K562 (cell line): ENCODE measurements at regions not wholly inside any gene's neighbourhood (a gene's known extent, or its start where the extent isn't known, plus 50 kb on each side); places are given as distances from the start of the nearest gene placed in this dataset.

ENCODE experiments used
- ATAC-seq: fragments of 200-7000 bp; cut with Tn5 transposase; 3 replicates; pipeline ENCODE4 v1.9.1; 2020; ENCODE audit warnings: moderate library complexity
- BruUV-seq: library from RNA; stranded (reverse); fragments of 400-500 nt; replicated peaks from 2 replicates; lab custom pipeline; 2021; lab: Mats Ljungman, UMichigan
- CTCF ChIA-PET: fragments of 300-600 bp; formaldehyde crosslinking; extraction: SDS; loops from one replicate; lab custom pipeline; 2021; ENCODE audit warnings: low intra/inter-chr PET ratio; lab: Yijun Ruan, JAX
- POLR2A ChIA-PET: fragments of 300-600, 350-650 bp; sonication (Branson Sonifier 250); formaldehyde crosslinking; extraction: SDS; loops from one replicate; lab custom pipeline; 2021; ENCODE audit warnings: antibody characterized with exemption, inconsistent platforms; lab: Yijun Ruan, JAX
- DNase-seq, 4 experiments: peaks; one replicate each; pipeline versions ENCODE4 v3.0.0 to v3.0.0-alpha.2; 2011 to 2018; ENCODE audit warnings: low spot score in 3 of 4, mixed read lengths in 3 of 4; ENCODE audit errors: extremely low read depth in 1 of 4
- FAIRE-seq: peaks from 2 replicates; lab custom pipeline; 2011; peaks lifted over from hg19 to GRCh38; lab: Jason Lieb, UNC
- H2AFZ ChIP-seq: 2 replicates; pipeline ENCODE4 v1.6.0; 2011; ENCODE audit warnings: low read depth, low read length, control low read depth, inconsistent platforms
- H3K27ac ChIP-seq: fragments of 200-600 bp; 3 replicates; pipeline ENCODE4 v1.8.0; 2011; ENCODE audit warnings: low read depth, mild to moderate bottlenecking, control low read depth, inconsistent platforms, low read length, moderate library complexity, mixed read lengths; ENCODE audit errors: extremely low read depth
- H3K27me3 ChIP-seq, 2 experiments: fragments of 300-600 bp in 1 of 2; 2 replicates in 1 of 2; 3 replicates in 1 of 2; pipeline versions ENCODE4 v1.6.0 to v1.8.0; 2011; ENCODE audit warnings: inconsistent platforms in 2 of 2, low read length in 2 of 2, mild to moderate bottlenecking in 1 of 2, mixed read lengths in 1 of 2, moderate library complexity in 1 of 2; ENCODE audit not compliant: control insufficient read depth in 2 of 2, insufficient read depth in 2 of 2
- H3K36me3 ChIP-seq: fragments of 300-600 bp; 3 replicates; pipeline ENCODE4 v1.8.0; 2011; ENCODE audit warnings: mild to moderate bottlenecking, low read length, inconsistent platforms; ENCODE audit not compliant: control insufficient read depth, insufficient read depth
- H3K4me1 ChIP-seq, 2 experiments: fragments of 200-600 bp in 1 of 2; replicated peaks in 1 of 2; 2 replicates in 1 of 2; 3 replicates in 1 of 2; pipeline versions ENCODE4 v1.5.1 to v1.8.0; 2011; ENCODE audit warnings: inconsistent platforms in 2 of 2, low read length in 2 of 2, mild to moderate bottlenecking in 1 of 2, mixed read lengths in 1 of 2, moderate library complexity in 1 of 2; ENCODE audit not compliant: control insufficient read depth in 2 of 2, insufficient read depth in 2 of 2
- H3K4me2 ChIP-seq: 2 replicates; pipeline ENCODE4 v1.6.1; 2011; ENCODE audit warnings: low read length, control low read depth, inconsistent platforms, mixed read lengths; ENCODE audit not compliant: insufficient read depth
- H3K4me3 ChIP-seq: fragments of 200-600 bp; sonication (generic), shearing (Covaris generic); 2 replicates; pipeline ENCODE4 v1.5.1; 2016; ENCODE audit warnings: control low read depth, inconsistent platforms
- H3K79me2 ChIP-seq: fragments of 200-600 bp; 3 replicates; pipeline ENCODE4 v1.8.0; 2011; ENCODE audit warnings: low read length, inconsistent platforms; ENCODE audit not compliant: control insufficient read depth, insufficient read depth
- H3K9ac ChIP-seq, 2 experiments: 2 replicates each; pipeline versions ENCODE4 v1.6.0 to v1.6.1; 2011; ENCODE audit warnings: low read depth in 2 of 2, low read length in 2 of 2, control low read depth in 1 of 2, inconsistent platforms in 1 of 2, mild to moderate bottlenecking in 1 of 2, mixed read lengths in 1 of 2; ENCODE audit not compliant: insufficient read depth in 1 of 2
- H3K9me1 ChIP-seq: one replicate; pipeline ENCODE4 v1.6.0; 2011; ENCODE audit warnings: inconsistent platforms, mild to moderate bottlenecking, low read length, moderate library complexity; ENCODE audit not compliant: control insufficient read depth, insufficient read depth
- H3K9me3 ChIP-seq: replicated peaks from 2 replicates; pipeline ENCODE4 v1.5.1; 2011; ENCODE audit warnings: low read depth, low read length, inconsistent platforms; ENCODE audit not compliant: control insufficient read depth, insufficient read depth
- H4K20me1 ChIP-seq: replicated peaks from 2 replicates; pipeline ENCODE4 v1.6.1; 2011; ENCODE audit warnings: low read length, inconsistent platforms, mixed read lengths; ENCODE audit not compliant: control insufficient read depth, insufficient read depth
- BDP1 ChIP-seq: IDR thresholded peaks from 3 replicates; pipeline ENCODE4 v1.6.1; 2011; ENCODE audit not compliant: insufficient read length, insufficient read depth
- CCAR2 ChIP-seq: fragments of 200-400 bp; formaldehyde crosslinking; IDR thresholded peaks from 2 replicates; pipeline ENCODE4 v1.6.1; 2017; ENCODE audit warnings: mild to moderate bottlenecking, low read depth, low read length
- CEBPG ChIP-seq, 3 experiments: fragments of 200-800 bp in 1 of 3; sonication (Bioruptor generic) in 1 of 3; sonication (generic) in 1 of 3; formaldehyde crosslinking in 1 of 3; IDR thresholded peaks in 2 of 3; conservative IDR thresholded peaks in 1 of 3; 2 replicates each; pipeline versions ENCODE4 v1.6.1 to v1.8.0; 2016 to 2022; ENCODE audit warnings: missing compliant biosample characterization in 2 of 3, missing genetic modification characterization in 2 of 3, mild to moderate bottlenecking in 1 of 3, missing genetic modification reagents in 1 of 3
- ETV6 ChIP-seq, 3 experiments: fragments of 150-350 bp in 1 of 3; sonication (generic) in 1 of 3; formaldehyde crosslinking in 1 of 3; IDR thresholded peaks; 2 replicates each; pipeline versions ENCODE4 v1.6.1 to v1.8.0; 2014 to 2022; ENCODE audit warnings: borderline replicate concordance in 2 of 3, low read depth in 2 of 3, antibody characterized with exemption in 1 of 3, low read length in 1 of 3, mild to moderate bottlenecking in 1 of 3, missing genetic modification reagents in 1 of 3
- HNRNPK ChIP-seq: fragments of 200-400 bp; formaldehyde crosslinking; IDR thresholded peaks from one replicate; pipeline ENCODE4 v1.6.1; 2018; ENCODE audit warnings: mild to moderate bottlenecking, low read depth, low read length; ENCODE audit not compliant: poor library complexity, severe bottlenecking
- MAZ ChIP-seq, 2 experiments: fragments of 450-650 bp in 1 of 2; sonication (generic) in 1 of 2; formaldehyde crosslinking; IDR thresholded peaks in 1 of 2; conservative IDR thresholded peaks in 1 of 2; 2 replicates each; pipeline versions ENCODE4 v1.4.0 to v1.5.0; 2020; ENCODE audit warnings: mild to moderate bottlenecking in 1 of 2, missing genetic modification reagents in 1 of 2
- PREB ChIP-seq: sonication (generic); formaldehyde crosslinking; IDR thresholded peaks from 2 replicates; pipeline ENCODE4 v1.8.1; 2023; ENCODE audit warnings: mild to moderate bottlenecking, missing genetic modification reagents
- SNRNP70 ChIP-seq: fragments of 200-400 bp; formaldehyde crosslinking; optimal IDR thresholded peaks from 2 replicates; pipeline ENCODE3; 2017; ENCODE audit warnings: low read depth, low read length
- STAG1 ChIP-seq: sonication (generic); formaldehyde crosslinking; IDR thresholded peaks from 2 replicates; pipeline ENCODE4 v1.5.0; 2020; ENCODE audit warnings: missing genetic modification reagents, borderline replicate concordance
- ZNF316 ChIP-seq: fragments of 450-650 bp; IDR thresholded peaks from 2 replicates; pipeline ENCODE4 v1.6.1; 2016
- in situ Hi-C: fragments of 300-500 bp; cut with MboI; formaldehyde crosslinking; loops from 4 replicates; pipeline ENCODE4 v1.15.0; 2018; ENCODE audit warnings: inconsistent platforms, mixed read lengths
- intact Hi-C: fragments of 100-400 bp; cut with micrococcal nuclease; formaldehyde crosslinking; loops from 2 replicates; pipeline ENCODE4 v1.14.2; 2022
- TF ChIP-seq, protein P1 (sequence below): fragments of 450-650 bp; IDR thresholded peaks from 2 replicates; pipeline ENCODE4 v1.6.1; 2016; ENCODE audit warnings: borderline replicate concordance
- TF ChIP-seq, protein P2 (sequence below): fragments of 250-450 bp; sonication (Bioruptor Pico); IDR thresholded peaks from 2 replicates; pipeline ENCODE4 v1.8.0; 2022; ENCODE audit warnings: inconsistent platforms

GRCh38 chr7:109336531-109336930 lies 766.9 kb downstream of the DNAJB9 start:
- DNase-seq, result no peak
- in situ Hi-C loops, result no loop called here
- CTCF ChIA-PET, result no interaction called here

More at GRCh38 chr7:109336531-109336930, 766.9 kb downstream of the DNAJB9 start:
- Histone ChIP-seq H3K79me2 (no peaks in the 10 kb centered on the region), H3K4me2 (no peak overlapping the region), H3K9me1 (no peaks in the 10 kb centered on the region), H3K4me3 (no peak overlapping the region), H3K36me3 (no peaks in the 10 kb centered on the region), H2AFZ (no peak overlapping the region), H3K27ac (no peak overlapping the region), H3K9ac (no peak overlapping the region), H3K4me1 (no peaks in the 10 kb centered on the region), H3K9me3 (no peaks in the 10 kb centered on the region), H4K20me1 (no peaks in the 10 kb centered on the region), H3K27me3 (no peaks in the 10 kb centered on the region)
- ATAC-seq (no peak), FAIRE-seq (no peak)
- POLR2A ChIA-PET, result no interaction called here
- TF ChIP-seq BDP1 (no peak), CEBPG (CRISPR knock-in tag; IDR thresholded peaks at IDR 0.05) (no peak), CEBPG (tag; conservative IDR thresholded peaks at IDR 0.05 in 1 of 2, IDR thresholded peaks at IDR 0.05 in 1 of 2) (no peak), PREB (CRISPR knock-in tag) (no peak), CCAR2 (no peak), STAG1 (CRISPR knock-in tag) (no peak), MAZ (CRISPR knock-in tag; conservative IDR thresholded peaks at IDR 0.05 in 1 of 2, IDR thresholded peaks at IDR 0.05 in 1 of 2) (no peak), ZNF316 (no peak), ETV6 (IDR thresholded peaks at IDR 0.05; ENCODE audit: borderline replicate concordance in 1 of 2, low read depth in 2 of 2, low read length in 1 of 2) (no peak), ETV6 (CRISPR knock-in tag; IDR thresholded peaks at IDR 0.05; ENCODE audit: borderline replicate concordance) (no peak), SNRNP70 (no peak), HNRNPK (no peak)
- TF ChIP-seq, protein P1, sequence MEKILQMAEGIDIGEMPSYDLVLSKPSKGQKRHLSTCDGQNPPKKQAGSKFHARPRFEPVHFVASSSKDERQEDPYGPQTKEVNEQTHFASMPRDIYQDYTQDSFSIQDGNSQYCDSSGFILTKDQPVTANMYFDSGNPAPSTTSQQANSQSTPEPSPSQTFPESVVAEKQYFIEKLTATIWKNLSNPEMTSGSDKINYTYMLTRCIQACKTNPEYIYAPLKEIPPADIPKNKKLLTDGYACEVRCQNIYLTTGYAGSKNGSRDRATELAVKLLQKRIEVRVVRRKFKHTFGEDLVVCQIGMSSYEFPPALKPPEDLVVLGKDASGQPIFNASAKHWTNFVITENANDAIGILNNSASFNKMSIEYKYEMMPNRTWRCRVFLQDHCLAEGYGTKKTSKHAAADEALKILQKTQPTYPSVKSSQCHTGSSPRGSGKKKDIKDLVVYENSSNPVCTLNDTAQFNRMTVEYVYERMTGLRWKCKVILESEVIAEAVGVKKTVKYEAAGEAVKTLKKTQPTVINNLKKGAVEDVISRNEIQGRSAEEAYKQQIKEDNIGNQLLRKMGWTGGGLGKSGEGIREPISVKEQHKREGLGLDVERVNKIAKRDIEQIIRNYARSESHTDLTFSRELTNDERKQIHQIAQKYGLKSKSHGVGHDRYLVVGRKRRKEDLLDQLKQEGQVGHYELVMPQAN, result no peak
- TF ChIP-seq, protein P2, sequence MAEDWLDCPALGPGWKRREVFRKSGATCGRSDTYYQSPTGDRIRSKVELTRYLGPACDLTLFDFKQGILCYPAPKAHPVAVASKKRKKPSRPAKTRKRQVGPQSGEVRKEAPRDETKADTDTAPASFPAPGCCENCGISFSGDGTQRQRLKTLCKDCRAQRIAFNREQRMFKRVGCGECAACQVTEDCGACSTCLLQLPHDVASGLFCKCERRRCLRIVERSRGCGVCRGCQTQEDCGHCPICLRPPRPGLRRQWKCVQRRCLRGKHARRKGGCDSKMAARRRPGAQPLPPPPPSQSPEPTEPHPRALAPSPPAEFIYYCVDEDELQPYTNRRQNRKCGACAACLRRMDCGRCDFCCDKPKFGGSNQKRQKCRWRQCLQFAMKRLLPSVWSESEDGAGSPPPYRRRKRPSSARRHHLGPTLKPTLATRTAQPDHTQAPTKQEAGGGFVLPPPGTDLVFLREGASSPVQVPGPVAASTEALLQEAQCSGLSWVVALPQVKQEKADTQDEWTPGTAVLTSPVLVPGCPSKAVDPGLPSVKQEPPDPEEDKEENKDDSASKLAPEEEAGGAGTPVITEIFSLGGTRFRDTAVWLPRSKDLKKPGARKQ (CRISPR knock-in tag), result no peak
- no TSS peak for BruUV-seq
- intact Hi-C loops, result no loop called here
